GM12892 (cell line): ENCODE measurements at regions not wholly inside any gene's neighbourhood (a gene's known extent, or its start where the extent isn't known, plus 50 kb on each side); places are given as distances from the start of the nearest gene placed in this dataset.

Experiments used
- POLR2A ChIP-seq: IDR thresholded peaks from 2 replicates; pipeline ENCODE4 v1.6.1; 2011; ENCODE audit warnings: low read depth, low read length, control low read depth
- POLR2AphosphoS5 ChIP-seq: IDR thresholded peaks from 2 replicates; pipeline ENCODE4 v1.6.1; 2011; ENCODE audit warnings: low read depth, low read length, control low read depth

- TF ChIP-seq POLR2AphosphoS5 (no peak), POLR2A (no peak)
These were observed 101.5 kb upstream of the ARRDC3 start for GRCh38 chr5:91484662-91485061.
